ENCODE measurements at regions not wholly inside any gene's neighbourhood (a gene's known extent, or its start where the extent isn't known, plus 50 kb on each side); places are given as distances from the start of the nearest gene placed in this dataset.

DNA sequence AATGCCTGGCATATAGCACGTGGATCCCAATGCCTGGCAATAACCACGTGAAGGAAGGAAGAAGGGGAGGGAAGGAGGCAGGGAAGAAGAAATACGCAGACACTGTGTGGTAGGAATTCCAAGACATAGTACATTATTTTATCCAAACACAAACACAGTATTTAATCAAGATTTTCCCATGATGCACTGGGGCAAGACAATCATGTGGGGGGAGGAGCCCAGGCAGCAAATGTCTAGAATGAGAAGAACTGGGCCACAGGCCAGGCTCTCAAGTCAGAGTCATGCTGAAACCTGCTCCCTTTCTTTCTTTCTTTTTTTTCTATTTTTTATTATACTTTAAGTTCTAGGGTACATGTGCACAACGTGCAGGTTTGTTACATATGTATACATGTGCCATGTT is 717.9 kb downstream of the UQCRFS1 start:
- DNase-seq = no peak

DNA sequence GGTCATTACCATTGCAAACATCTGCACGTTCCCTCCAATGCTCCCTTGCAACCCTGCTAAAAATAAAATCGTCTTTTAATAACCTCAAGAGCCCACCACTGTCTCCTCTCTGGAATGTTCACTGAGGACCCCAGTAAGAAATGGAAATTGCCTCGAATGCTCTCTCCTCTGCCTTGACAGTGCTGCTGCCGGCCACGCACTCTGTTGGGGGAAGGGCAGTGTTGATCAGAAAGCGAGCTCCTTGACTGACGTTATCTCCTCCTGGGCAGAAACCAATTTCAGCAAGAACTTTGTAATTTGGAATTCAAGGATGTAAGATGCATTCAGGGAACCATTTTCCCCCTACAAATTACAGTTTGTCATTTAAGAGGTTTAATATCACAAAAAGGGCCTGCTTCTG is 718.5 kb downstream of the UQCRFS1 start:
- DNase-seq = no peak

DNA sequence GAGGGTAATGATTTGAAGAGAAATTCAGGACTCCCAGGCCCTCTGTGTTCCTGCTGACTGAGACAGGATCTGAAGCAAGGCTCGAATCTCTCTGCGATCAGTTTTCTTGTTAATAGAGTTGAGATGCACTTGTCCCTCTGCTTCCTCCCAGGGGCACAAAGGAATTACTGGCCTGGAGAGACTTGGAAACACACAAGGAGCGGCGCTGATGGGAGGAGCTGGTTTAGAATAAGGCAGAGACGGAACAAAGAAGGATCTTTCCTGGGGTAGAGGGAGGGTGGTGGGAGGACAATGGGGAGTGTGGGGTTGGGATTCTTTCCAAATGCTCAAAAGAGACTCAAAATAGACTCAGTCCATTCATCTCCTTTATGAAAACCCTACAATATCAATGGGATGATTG is 719.1 kb downstream of the UQCRFS1 start:
- no peak for DNase-seq

DNA sequence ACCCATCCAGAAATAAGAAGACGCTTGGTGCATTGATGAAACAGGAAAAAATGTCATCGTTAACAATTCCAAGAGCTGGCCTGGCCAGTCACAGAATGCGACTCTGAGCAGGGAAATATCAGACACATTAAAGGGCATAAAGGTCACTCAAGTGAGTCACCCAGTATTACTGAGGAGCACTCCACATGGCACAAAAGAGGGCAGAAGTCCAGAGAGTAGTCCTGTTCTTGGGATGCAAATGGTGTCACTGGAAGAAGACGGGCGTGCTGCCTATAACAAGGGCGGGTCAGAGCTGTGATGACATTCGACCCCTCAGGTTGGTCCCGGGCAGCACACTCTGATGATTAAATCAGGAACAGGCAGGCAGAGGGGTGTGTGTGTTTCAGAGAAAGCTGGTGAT is 720.3 kb downstream of the UQCRFS1 start:
- no peak for DNase-seq

DNA sequence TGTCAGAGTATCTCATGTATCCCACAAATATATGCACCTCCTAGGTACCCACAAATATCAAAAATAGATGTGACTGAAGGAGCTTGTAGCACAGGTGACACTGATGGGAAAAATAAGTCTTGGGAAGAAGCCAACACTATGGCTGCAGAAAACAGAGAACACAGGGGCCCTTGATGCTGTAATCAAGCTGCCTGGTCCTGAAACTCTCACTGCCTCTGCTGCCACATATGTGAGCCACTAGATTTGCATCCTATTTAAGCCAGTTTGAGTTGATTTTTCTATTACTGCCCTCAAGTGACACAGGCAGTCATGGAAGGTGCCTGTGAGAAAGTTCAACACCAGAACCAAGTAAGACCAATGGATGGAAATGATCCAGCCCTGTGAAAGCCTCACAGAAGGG is 720.8 kb downstream of the UQCRFS1 start:
- DNase-seq = no peak

DNA sequence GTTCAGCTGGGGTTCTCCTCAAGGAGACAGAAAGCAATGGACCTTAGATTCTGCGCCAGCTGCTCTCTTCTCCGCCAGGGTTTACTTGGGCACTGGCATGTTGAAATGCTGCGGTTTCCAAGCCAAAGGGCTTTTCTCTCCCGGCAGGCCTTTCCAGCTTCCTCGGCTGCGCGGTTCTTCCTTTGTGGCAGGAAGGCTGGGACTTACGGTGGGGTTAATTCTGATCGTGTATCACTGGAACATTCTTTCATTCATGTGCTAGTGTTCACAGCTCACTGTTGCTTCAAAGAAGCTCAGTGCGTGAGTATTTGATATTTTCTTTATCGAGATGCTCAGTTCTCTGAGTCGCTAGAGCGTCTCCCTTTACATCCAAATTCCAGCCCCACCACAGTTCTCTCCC is 723.2 kb downstream of the UQCRFS1 start:
- DNase-seq = no peak

DNA sequence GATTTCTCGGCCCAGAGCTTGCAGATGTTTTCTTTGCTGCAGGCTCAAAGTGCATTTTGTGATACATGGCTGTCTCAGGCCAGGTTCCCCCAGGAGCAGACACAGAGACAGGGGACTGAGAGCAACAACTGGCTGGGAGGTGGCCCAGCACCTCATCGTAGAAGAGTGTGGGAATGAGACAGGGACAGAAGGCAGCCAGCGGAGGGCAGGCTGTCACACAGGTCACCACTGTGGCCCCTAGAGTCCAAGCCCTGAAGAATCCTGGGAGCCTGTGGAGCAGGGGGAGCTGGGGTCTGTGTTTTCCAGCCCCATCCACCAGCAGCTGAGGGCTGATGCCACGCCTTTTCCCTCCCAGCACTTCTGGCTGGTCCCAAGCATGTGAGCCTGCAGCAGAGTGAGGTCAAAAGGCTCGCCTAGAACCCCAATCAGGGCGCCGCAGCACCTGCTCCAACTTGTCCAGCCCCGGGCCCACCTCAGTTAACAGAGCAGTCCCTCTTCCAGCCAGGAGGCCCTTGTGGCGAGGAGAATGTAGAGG is 723.8 kb downstream of the UQCRFS1 start:
- no peak for DNase-seq

DNA sequence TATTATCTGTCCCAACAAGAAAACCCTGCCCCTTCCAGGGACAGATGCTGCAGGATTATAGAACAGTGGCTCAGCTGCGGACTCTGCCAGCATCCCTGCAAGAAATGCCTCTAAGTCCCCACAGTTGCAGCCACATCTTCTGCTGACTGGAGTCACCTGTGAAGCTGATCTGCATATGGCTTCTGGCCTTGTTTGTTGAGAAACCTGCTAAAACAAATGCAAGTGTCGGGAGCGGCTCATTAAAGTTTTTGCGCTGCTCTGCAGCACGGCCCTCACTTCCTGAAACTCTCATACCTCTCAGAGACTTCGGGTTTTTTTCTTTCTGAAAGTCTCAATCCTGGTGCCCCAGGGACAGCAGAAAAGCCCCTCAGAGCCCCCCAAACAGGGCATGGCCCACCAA is 725.0 kb downstream of the UQCRFS1 start:
- DNase-seq = no peak

DNA sequence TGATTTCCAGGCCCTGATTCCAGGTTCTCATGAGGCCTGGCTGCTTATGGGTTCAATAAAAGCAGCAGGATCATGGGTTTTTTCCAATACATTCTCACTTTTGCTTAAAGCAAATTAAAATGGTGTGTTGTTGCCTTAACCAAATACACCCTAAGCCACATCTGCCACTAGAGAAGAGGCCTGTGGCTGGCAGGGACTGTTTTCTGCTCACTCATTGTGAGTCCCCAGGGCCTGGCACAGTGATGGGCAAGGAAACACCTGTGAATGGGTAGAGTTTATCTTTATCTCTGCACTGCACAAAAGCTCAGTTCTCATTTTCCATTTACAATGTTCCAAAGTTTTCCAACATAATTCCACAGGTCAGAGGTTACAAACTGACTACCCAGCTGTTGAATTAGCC is 726.0 kb downstream of the UQCRFS1 start:
- DNase-seq = no peak

DNA sequence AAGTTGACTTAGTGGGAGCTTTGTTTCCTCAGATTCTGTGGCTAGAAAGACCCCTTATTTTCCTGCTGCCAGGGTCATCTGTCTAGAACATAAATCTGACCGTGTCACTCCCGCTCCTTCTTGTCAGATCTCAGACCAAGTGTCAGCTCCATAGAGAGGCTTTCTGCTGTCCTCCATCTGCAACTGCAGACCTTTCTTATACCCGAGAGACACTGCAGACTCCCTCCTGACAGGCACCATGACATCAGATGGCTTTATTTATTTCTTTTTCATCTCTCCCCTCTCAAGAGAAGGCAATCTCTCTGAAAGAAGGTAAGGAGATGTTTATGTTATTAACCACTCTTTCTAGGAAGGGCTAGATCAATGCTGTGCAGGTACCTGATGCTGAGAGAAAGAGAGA is 726.5 kb downstream of the UQCRFS1 start:
- no peak for DNase-seq

DNA sequence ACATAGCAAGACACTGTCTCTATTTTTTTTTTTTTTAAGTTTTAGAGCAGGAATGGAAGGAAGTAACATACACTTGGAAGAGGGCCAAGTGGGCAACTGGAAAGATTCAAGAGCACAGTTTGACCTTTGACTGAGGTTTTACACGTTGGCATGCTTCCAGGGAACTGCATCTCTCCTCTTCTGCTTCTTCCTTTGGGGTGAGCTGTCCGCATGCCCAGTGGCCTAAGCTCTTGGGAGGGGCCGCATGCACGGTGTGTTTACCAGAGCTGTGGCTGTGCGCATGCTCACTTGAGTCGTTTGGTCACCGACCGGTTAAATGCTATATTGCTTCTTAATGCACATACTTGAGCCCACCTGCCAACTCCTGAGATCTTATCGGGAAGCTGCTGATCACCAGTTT is 727.7 kb downstream of the UQCRFS1 start:
- DNase-seq = no peak

DNA sequence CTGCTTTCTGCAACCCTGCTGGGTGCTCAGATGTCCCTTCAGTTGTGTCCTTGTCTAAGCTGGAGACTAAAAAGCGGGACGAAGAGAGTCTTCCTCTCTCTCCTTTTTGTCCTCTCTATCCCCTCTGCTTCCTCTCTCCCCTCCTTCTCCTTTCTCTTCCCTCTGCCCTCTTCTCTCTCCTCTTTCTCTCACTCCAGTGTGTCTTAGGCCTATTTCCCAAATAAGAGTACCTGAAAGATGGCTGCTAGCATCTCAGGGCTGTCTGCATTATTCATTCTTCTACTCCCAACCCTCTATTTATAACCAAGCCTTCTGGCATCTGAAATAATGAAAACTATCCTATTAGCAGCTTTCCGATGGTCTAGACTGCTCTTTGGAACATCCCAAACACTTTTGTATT is 729.8 kb downstream of the UQCRFS1 start:
- no peak for DNase-seq

DNA sequence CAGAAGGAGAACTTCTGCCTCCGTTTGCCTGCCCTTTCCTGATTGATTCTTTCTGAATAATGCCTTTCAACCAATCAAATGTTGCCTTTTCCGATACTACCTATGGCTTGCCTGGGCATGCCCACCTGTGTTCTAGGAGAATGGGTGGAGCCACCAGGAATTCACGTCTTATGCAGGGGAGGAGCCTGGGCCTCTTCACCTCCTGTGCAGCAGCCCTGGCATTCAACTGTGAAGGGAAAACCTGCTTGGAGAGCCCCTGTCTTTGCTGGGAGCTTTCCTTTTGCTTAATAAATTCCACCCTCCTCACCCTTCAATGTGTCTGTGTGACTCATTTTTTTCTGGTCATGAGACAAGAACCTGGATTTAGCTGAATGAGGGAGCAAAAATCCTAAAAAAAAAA is 730.7 kb downstream of the UQCRFS1 start:
- DNase-seq = no peak

DNA sequence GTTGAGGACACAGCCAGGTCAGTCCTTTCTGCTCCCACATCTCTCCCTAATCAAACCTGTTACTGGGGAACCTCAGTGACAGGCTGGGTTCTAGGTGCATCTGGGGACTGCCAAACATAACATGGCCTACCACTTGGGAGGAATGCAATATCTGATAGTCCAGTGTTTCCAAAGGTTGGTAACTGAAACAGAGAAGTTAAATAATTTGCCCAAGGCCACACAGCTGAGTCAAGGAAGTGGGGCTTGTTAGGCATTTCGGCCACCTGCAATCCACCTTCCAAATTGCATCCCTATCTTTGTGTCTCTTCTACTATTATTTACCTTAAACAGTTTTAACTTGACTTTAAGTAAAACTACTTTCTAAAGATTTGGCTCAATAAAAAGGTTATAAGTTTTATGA is 731.3 kb downstream of the UQCRFS1 start:
- no peak for DNase-seq

DNA sequence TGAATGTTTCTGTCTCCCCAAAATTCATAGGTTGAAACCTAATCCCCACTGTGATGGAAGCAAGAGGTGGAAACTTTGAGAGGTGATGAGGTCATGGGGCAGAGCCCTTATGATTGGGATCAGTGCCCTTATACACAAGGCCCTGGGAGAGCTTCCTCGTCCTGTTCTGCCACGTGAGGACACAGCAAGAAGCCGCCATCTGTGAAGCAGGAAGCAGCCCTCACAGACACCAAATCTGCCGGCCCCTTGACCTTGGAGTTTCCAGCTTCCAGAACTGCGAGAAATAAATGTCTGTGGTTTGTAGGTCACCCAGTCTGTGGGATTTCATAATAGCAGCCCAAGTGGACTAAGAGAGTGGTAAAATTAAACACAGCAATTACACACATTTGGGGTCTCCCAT is 737.4 kb downstream of the UQCRFS1 start:
- no peak for DNase-seq

DNA sequence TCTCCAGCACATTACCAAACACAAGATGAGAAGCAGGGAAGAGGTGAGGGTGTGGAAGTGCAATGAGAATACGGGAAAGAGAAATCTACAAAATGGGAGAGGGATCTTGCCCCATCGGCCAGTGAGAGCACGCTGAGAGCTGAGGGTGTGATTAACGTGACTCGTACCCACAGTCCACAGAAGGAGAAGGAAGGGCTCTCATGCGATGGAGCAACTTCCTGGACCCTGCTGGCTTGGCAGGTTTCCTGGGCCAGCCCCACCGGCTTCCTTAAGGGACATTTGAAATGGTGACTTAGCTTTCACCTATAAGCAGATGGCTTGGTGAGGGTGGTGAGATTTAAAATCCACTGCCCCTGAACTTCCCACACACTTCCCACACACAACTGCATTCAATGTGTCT is 740.1 kb downstream of the UQCRFS1 start:
- no peak for DNase-seq

DNA sequence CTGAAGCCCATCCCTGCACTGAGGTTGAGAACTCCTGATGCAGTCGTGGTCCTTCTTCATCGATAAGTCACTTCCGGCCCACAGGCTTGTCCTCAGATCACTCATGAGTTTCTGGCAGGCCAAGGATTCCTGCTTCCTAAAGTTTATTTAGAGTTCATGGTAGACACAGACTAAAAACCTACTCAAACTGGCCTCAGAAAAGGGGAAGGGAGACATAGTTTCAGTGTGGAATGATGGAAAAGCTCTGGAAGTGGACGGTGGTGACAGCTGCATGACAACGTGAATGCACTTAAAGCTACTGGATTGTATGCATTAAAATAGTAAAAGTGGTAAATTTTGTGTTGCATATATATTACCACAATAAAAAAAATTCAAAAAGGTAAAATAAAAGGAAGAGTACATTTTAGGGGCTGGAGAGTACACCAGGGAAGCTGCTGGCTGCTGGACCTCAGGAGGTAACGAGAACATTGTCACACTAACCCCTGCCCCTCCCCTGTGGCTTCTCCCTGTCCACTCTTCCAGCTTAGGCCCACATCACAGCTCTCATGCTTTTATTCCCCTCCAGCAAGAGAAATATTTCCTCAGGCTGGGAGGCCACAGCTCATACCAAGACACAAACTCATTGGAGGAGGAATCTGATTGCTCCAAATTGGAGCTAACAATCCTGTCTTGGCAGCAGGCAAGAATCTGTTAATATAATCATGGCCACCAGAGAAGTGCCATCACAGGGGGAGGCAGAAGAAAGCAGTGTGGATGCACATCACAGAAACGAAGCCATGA is 741.0 kb downstream of the UQCRFS1 start:
- DNase-seq = no peak

DNA sequence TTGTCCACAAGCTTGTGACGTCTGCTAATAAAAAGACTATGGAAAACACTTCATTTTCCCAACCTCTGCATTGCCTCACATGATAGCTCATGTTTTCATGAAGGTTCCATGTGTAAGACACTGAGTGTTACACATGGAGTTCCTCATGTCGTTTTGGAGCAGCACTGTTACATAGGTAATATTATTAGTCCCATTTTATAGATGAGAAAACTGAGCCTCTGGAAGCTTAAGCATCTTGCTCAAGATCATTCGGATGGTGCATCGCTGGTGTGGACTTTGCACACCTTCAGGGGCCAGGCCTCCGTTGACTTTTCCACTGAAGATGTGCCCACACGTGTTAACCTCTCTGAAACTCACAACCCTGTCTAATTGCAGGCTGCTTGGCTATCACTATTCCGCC is 743.4 kb downstream of the UQCRFS1 start:
- no peak for DNase-seq

DNA sequence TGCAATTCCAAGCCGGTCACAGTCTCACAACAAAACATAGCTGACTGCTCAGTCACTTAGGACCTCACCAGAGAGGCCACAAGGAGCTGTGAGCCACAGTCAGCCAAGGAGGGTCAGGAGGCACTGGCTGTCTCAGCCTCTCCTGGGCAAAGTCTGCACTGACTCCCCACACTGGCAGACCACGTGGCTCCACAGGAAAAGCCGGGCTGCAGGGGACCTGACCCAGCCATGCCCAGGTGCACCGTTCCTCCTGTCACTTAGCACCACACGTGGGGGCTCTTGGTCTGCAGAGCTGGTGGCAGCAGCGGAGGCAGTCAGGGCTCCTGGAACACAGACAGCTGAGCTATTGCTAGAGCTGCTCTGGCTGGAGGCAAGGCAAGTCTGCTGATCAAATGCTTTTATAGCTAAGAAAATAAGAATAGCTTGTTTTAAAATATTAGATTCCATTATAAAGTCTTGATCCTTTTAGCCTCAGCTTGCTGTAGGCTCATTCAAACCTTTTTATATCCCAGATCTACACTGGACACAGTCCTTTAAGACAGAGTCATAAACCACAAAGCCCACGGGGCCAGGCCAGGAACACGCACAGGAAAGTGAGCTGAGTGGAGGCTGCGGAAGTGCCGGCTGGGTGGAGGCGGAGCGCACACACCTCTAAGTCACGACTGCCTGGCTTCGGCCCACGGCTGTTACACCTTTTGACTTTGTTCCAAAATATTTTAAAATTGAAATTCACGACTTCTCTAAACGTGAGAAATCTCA is 744.1 kb downstream of the UQCRFS1 start:
- DNase-seq = peak; percentile 56

DNA sequence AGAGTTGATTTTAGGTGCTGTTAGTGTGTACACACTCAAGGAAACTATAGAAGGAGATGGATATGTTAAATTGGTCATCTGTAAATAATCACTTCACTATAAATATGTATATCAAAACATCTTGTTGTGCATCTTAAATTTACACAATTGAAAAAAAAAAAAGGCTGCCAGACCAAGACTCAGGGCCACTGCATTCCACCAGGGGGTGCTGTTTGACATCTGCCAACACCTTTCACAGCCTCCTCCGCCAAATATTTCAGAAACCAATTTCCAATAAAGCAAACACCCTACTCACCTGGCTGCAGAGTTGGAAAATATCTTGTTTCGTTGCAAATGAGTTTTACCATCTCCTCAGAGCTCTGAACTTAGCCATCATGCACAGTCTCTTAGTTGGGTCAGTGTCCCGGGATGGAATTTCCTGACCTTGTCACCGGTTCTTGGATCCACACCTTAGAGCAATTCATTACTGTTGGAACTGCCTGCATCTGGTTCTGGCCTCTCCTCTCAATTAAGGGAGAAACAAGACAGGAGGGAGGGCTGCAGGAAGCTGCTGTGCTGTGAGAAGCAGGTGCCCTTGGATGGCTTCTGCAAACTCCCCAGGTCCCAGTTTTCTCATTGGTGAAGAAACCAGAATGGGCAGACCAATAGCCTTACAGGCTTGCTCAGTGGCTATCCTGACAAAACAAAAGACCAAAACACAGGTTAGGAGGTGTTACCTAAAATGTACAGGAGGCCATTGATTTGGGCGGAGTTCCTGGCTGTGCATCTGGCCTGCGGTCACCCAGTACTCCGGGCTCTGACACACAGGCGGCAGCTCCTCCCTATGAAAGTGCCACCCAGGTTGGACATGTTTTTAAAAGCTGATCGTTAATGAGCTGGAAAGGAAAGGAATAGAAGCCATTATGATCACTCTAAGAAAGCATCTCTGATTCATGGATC is 746.6 kb downstream of the UQCRFS1 start:
- DNase-seq = peak; percentile 81

DNA sequence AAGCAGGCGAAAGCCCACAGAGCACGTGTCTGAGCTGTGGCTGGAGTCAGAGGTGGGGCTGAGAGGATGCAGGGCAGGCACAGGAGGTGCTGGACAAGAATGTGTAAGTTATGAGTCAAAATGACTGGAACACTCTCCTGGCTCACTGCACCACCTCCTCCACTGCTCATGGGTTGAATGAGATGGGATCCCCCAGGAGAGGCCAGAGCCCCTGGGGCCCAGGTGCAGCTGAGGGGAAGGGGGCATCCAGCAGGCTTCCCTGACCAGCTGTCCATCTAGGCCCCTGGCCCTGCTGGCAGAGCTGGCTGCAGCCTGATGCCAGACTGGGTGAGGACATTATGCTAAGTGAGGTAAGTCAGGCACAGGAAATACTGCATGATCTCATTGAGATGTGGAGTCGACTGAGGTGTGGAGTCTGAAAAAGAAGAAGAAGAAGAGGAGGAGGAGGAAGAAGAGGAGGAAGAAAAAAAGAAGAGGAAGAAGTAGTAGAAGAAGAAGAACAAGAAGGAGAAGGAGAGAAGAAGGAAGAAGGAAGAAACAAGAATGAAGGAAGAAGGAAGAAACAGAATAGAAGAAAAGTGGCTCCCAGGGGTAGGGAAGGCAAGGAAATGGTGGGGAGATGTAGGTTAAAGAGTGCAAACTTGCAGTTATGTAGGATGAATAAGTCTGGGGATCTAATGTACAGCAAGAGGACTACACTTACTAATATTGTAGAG is 747.4 kb downstream of the UQCRFS1 start:
- DNase-seq = no peak

DNA sequence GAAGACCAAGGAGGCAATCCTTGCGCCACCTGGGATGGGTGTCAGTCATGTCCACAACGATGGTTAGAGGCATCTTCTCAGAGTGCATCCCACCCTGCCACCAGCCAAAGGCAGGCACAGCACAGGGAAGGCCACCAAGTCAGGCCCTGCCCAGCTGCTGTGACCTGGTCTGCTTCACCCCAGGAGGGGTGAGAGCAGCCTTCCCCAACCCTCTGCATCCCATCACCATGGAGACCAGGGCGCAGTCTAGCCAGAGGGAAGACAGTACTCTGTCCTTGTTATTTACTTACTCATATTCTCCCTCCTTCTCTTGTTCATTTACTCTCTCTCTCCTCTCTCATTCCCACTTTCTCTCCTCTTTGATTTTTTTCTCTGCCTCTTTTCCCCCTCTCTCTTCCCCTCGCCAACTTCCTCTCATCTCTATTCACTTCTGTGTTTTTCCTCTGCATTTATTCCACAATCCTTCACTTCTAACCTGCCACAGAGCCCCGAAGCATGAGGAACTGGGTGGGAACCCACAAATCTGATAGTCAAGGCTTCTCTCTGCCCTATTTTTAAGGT is 749.4 kb downstream of the UQCRFS1 start:
- no peak for DNase-seq

All from activated CD8-positive, alpha-beta memory T cell treated with anti-CD3 and anti-CD28 coated beads, Interleukin-2, amount 50 U/mL, for 48 hours (primary cell).